IMR-90 (cell line): ENCODE measurements at regions not wholly inside any gene's neighbourhood (a gene's known extent, or its start where the extent isn't known, plus 50 kb on each side); places are given as distances from the start of the nearest gene placed in this dataset.

Experiments used
- CEBPB ChIP-seq: IDR thresholded peaks from 2 replicates; pipeline ENCODE4 v1.6.1; 2012; ENCODE audit warnings: low read depth, low read length, improper control_type of control experiment
- ELK1 ChIP-seq: fragments of 150-350 bp; IDR thresholded peaks from 2 replicates; pipeline ENCODE4 v1.6.1; 2016; ENCODE audit warnings: low read depth, mild to moderate bottlenecking, low read length, moderate library complexity, borderline replicate concordance
- MAZ ChIP-seq: IDR thresholded peaks from 2 replicates; pipeline ENCODE4 v1.6.1; 2012; ENCODE audit warnings: low read depth, mild to moderate bottlenecking, low read length, improper control_type of control experiment, moderate library complexity, borderline replicate concordance
- POLR2A ChIP-seq: IDR thresholded peaks from 2 replicates; pipeline ENCODE4 v1.6.1; 2012; ENCODE audit warnings: mild to moderate bottlenecking, low read depth, low read length
- RAD21 ChIP-seq: IDR thresholded peaks from 2 replicates; pipeline ENCODE4 v1.6.1; 2012; ENCODE audit warnings: low read length, improper control_type of control experiment
- RCOR1 ChIP-seq: IDR thresholded peaks from 2 replicates; pipeline ENCODE4 v1.6.1; 2012; ENCODE audit warnings: mild to moderate bottlenecking, low read length, improper control_type of control experiment; ENCODE audit not compliant: insufficient replicate concordance
- RFX5 ChIP-seq: IDR thresholded peaks from 2 replicates; pipeline ENCODE4 v1.8.0; 2012; ENCODE audit warnings: low read depth, mild to moderate bottlenecking, low read length, moderate library complexity
- SMC3 ChIP-seq: fragments of 150-350 bp; IDR thresholded peaks from 2 replicates; pipeline ENCODE4 v1.6.1; 2016; ENCODE audit warnings: low read depth, mild to moderate bottlenecking, antibody characterized with exemption, low read length, moderate library complexity
- TF ChIP-seq, protein P1 (sequence below): conservative IDR thresholded peaks from 2 replicates; pipeline ENCODE4 v1.5.1; 2012; ENCODE audit warnings: mild to moderate bottlenecking, low read depth, low read length, improper control_type of control experiment

GRCh38 chr12:114963846-114964245, 279.9 kb upstream of the TBX3 start:
- TF ChIP-seq SMC3 (no peak), RCOR1 (no peak), POLR2A (no peak), CEBPB (no peak), MAZ (no peak), ELK1 (no peak), RFX5 (no peak), RAD21 (no peak)
- TF ChIP-seq, protein P1, sequence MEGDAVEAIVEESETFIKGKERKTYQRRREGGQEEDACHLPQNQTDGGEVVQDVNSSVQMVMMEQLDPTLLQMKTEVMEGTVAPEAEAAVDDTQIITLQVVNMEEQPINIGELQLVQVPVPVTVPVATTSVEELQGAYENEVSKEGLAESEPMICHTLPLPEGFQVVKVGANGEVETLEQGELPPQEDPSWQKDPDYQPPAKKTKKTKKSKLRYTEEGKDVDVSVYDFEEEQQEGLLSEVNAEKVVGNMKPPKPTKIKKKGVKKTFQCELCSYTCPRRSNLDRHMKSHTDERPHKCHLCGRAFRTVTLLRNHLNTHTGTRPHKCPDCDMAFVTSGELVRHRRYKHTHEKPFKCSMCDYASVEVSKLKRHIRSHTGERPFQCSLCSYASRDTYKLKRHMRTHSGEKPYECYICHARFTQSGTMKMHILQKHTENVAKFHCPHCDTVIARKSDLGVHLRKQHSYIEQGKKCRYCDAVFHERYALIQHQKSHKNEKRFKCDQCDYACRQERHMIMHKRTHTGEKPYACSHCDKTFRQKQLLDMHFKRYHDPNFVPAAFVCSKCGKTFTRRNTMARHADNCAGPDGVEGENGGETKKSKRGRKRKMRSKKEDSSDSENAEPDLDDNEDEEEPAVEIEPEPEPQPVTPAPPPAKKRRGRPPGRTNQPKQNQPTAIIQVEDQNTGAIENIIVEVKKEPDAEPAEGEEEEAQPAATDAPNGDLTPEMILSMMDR, result no peak
